BJ (cell line): ENCODE measurements at regions not wholly inside any gene's neighbourhood (a gene's known extent, or its start where the extent isn't known, plus 50 kb on each side); places are given as distances from the start of the nearest gene placed in this dataset.

ENCODE experiments used
- CTCF ChIA-PET: fragments of 350-600 bp; formaldehyde crosslinking; extraction: SDS; loops from one replicate; lab custom pipeline; 2021; ENCODE audit warnings: antibody characterized with exemption, inconsistent platforms; lab: Yijun Ruan, JAX
- POLR2A ChIA-PET: fragments of 300-600 bp; sonication (Branson Sonifier 250); formaldehyde crosslinking; extraction: SDS; loops from one replicate; lab custom pipeline; 2021; ENCODE audit warnings: antibody characterized with exemption; lab: Charles Lee
- DNase-seq: peaks from one replicate; pipeline ENCODE4 v3.0.0-alpha.2; 2011; ENCODE audit warnings: low read depth
- H3K27me3 ChIP-seq: 2 replicates; pipeline ENCODE4 v1.6.0; 2011; ENCODE audit warnings: low read length; ENCODE audit not compliant: control insufficient read depth, insufficient read depth
- H3K36me3 ChIP-seq: 2 replicates; pipeline ENCODE4 v1.5.1; 2011; ENCODE audit warnings: low read length; ENCODE audit not compliant: control insufficient read depth, insufficient read depth
- H3K4me3 ChIP-seq: 2 replicates; pipeline ENCODE4 v1.5.1; 2011; ENCODE audit warnings: low read depth, mild to moderate bottlenecking, control low read depth, low read length
- TF ChIP-seq, protein P1 (sequence below): IDR thresholded peaks from 2 replicates; pipeline ENCODE4 v1.5.1; 2011; ENCODE audit warnings: low read depth, mild to moderate bottlenecking, control low read depth, inconsistent platforms, low read length, moderate library complexity; ENCODE audit not compliant: insufficient read depth

- no peak for DNase-seq
- Histone ChIP-seq H3K4me3 (no peak overlapping the region), H3K36me3 (no peaks in the 10 kb centered on the region), H3K27me3 (no peaks in the 10 kb centered on the region)
- POLR2A ChIA-PET, result no interaction called here
- TF ChIP-seq, protein P1, sequence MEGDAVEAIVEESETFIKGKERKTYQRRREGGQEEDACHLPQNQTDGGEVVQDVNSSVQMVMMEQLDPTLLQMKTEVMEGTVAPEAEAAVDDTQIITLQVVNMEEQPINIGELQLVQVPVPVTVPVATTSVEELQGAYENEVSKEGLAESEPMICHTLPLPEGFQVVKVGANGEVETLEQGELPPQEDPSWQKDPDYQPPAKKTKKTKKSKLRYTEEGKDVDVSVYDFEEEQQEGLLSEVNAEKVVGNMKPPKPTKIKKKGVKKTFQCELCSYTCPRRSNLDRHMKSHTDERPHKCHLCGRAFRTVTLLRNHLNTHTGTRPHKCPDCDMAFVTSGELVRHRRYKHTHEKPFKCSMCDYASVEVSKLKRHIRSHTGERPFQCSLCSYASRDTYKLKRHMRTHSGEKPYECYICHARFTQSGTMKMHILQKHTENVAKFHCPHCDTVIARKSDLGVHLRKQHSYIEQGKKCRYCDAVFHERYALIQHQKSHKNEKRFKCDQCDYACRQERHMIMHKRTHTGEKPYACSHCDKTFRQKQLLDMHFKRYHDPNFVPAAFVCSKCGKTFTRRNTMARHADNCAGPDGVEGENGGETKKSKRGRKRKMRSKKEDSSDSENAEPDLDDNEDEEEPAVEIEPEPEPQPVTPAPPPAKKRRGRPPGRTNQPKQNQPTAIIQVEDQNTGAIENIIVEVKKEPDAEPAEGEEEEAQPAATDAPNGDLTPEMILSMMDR, result no peak
- CTCF ChIA-PET, result interaction anchor here (1.0 to 1.6 kb wide), 2 partner anchors 10 kb away, joined by 3 to 5 read pairs; no protein-coding TSS in a partner anchor
Observed at GRCh38 chr6:137769797-137770362, 97.2 kb upstream of the TNFAIP3 start.

DNA sequence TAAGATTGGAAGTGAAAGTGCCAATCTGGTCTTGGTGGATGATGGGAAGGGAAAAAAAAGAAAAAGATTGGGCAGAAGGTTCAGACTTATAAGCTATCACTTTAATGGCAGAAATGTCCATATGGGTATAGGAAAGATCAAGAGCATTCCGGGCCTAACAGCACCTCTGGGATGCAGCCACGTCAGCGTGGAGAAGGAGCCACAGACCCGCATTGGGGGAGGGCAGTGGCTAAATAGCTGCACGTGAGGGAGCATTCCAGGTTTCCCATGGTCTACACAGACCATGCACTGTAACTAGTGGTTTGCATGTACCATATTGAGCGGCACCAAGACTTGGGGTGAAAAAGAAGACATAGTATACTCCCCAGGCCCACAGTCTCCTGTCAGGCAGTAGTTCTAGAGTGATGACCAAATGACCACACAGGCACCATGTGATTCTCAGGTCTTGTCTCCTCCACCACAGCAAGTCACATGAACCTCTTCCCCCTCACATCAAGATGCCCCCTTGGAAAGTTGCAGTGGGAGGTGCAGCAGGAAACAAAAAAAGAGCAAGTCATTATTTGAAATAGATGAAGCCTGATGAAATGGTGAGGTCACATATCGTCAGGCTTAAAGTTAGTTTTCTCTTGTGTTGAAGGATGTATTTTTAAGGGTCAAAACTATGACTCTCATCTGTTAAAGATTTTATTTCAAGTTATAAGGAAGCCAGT, 94.4 kb upstream of the TNFAIP3 start:
- TF ChIP-seq, protein P1, result no peak
- no peak for DNase-seq
- POLR2A ChIA-PET, result no interaction called here
- CTCF ChIA-PET, result no interaction called here
- no peaks in the 10 kb centered on the region; the same call in 1 of the 2 replicates for H3K27me3 ChIP-seq
- no peaks in the 10 kb centered on the region for H3K36me3 ChIP-seq
- no peak overlapping the region for H3K4me3 ChIP-seq

GRCh38 chr6:137775227-137775626, 91.8 kb upstream of the TNFAIP3 start:
- CTCF ChIA-PET, result no interaction called here
- H3K27me3 ChIP-seq, result no peaks in the 10 kb centered on the region; the same call in 1 of the 2 replicates
- H3K36me3 ChIP-seq, result no peaks in the 10 kb centered on the region
- POLR2A ChIA-PET, result no interaction called here
- TF ChIP-seq, protein P1, result no peak
- DNase-seq, result no peak
- no peak overlapping the region for H3K4me3 ChIP-seq

- ChIA-PET POLR2A (no interaction called here), CTCF (no interaction called here)
- Histone ChIP-seq H3K27me3 (no peaks in the 10 kb centered on the region; the same call in 1 of the 2 replicates), H3K4me3 (no peak overlapping the region), H3K36me3 (no peaks in the 10 kb centered on the region)
- DNase-seq, result no peak
- TF ChIP-seq, protein P1, result no peak
Observed at GRCh38 chr6:137775720-137776119, 91.3 kb upstream of the TNFAIP3 start.

- no peak for DNase-seq
- Histone ChIP-seq H3K4me3 (no peak overlapping the region), H3K36me3 (no peaks in the 10 kb centered on the region), H3K27me3 (no peaks in the 10 kb centered on the region; the same call in 1 of the 2 replicates)
- ChIA-PET POLR2A (no interaction called here), CTCF (no interaction called here)
- TF ChIP-seq, protein P1, result no peak
Observed at GRCh38 chr6:137776256-137776655, 90.8 kb upstream of the TNFAIP3 start.
